ENCODE measurements at regions not wholly inside any gene's neighbourhood (a gene's known extent, or its start where the extent isn't known, plus 50 kb on each side); places are given as distances from the start of the nearest gene placed in this dataset.

- POLR2A ChIA-PET (ENCODE audit: unreplicated experiment), result no interaction called here
- Histone ChIP-seq H3K9me1 (ENCODE audit: insufficient read depth, low read length) (no peaks in the 10 kb centered on the region), H3K4ac (ENCODE audit: low read depth, low read length) (no peak overlapping the region), H3K9me3 (ENCODE audit: control insufficient read depth, insufficient read depth, low read length) (no peaks in the 10 kb centered on the region), H3K18ac (ENCODE audit: low read depth, low read length) (no peak overlapping the region), H2BK5ac (ENCODE audit: low read depth, low read length, poor library complexity, severe bottlenecking) (no peak overlapping the region), H3K4me3 (ENCODE audit: insufficient read depth, low read depth, low read length) (no peak overlapping the region), H3K23ac (ENCODE audit: low read depth, low read length) (no peak overlapping the region), H3K27me3 (ENCODE audit: control insufficient read depth, insufficient read depth, low read length) (no peaks in the 10 kb centered on the region), H2BK120ac (ENCODE audit: low read depth, low read length) (no peak overlapping the region), H2AK9ac (replicated peaks; ENCODE audit: low read depth, low read length, poor library complexity) (no peak overlapping the region), H4K8ac (ENCODE audit: low read depth in 2 of 2, low read length in 2 of 2) (no peak overlapping the region), H4K5ac (ENCODE audit: low read depth, low read length) (no peak overlapping the region), H2BK20ac (ENCODE audit: low read depth, low read length) (no peak overlapping the region), H3K4me2 (ENCODE audit: low read depth, low read length) (no peak overlapping the region), H3K79me1 (ENCODE audit: low read depth in 1 of 2, low read length in 2 of 2) (no peaks in the 10 kb centered on the region), H3K56ac (ENCODE audit: extremely low read depth, insufficient read depth, low read length) (no peak overlapping the region), H2AK5ac (ENCODE audit: low read depth, low read length) (no peak overlapping the region), H4K91ac (ENCODE audit: insufficient read depth, low read depth, low read length) (no peak overlapping the region), H3K14ac (replicated peaks; ENCODE audit: low read depth, low read length) (no peak overlapping the region), H3K4me1 (ENCODE audit: control insufficient read depth, insufficient read depth, low read length) (no peaks in the 10 kb centered on the region), H2AFZ (replicated peaks; ENCODE audit: low read length, poor library complexity) (no peak overlapping the region), H3K36me3 (ENCODE audit: control insufficient read depth, insufficient read depth, low read length) (no peaks in the 10 kb centered on the region), H2BK15ac (ENCODE audit: low read depth, low read length) (no peak overlapping the region), H4K20me1 (ENCODE audit: insufficient read depth, low read length) (no peaks in the 10 kb centered on the region), H3K27ac (ENCODE audit: insufficient read depth, low read length) (no peak overlapping the region), H3K9ac (ENCODE audit: low read depth, low read length) (no peak overlapping the region)
- CTCF ChIA-PET, result no interaction called here
- no TSS peak for BruUV-seq (replicated peaks)
- WGBS, 2 experiments (ENCODE audit: extremely low coverage in 2 of 2, insufficient read length in 1 of 2), result no CpG with 5 or more reads among the region's 2 CpGs
- dilution Hi-C loops (cut with HindIII; ENCODE audit: low sequenced_read_pairs, unreplicated experiment) (no loop called here), intact Hi-C loops (cut with micrococcal nuclease) (no loop called here), in situ Hi-C loops (cut with MboI; ENCODE audit: low sequenced_read_pairs) (no loop called here)
- no peak for DNase-seq
- TF ChIP-seq CHD1 (IDR thresholded peaks at IDR 0.05; ENCODE audit: low read depth, low read length) (no peak), RFX5 (IDR thresholded peaks at IDR 0.05; ENCODE audit: low read depth, low read length) (no peak)
- no peak for ATAC-seq (ENCODE audit: low read depth)
Measured at GRCh38 chr3:31055757-31056156, 161.3 kb upstream of the GADL1 start.

Measured in IMR-90 (cell line).